HG03064 (cell line): ENCODE measurements at regions not wholly inside any gene's neighbourhood (a gene's known extent, or its start where the extent isn't known, plus 50 kb on each side); places are given as distances from the start of the nearest gene placed in this dataset.
"Not testable (repeated sequence)": the region's sequence is repeated elsewhere in the genome, so short reads cannot be mapped to it uniquely, and the experiment has no call there.

Experiments used
- ATAC-seq: cut with Tn5 transposase; IDR thresholded peaks from one replicate; pipeline ENCODE4 v1.9.1; 2021; ENCODE audit warnings: low read depth; ENCODE audit not compliant: unreplicated experiment

- ATAC-seq, result no peak
Observed at GRCh38 chr7:69335331-69335730, 262.9 kb upstream of the AUTS2 start.

- no peak for ATAC-seq
Observed at GRCh38 chr7:69336976-69337375, 261.3 kb upstream of the AUTS2 start.

GRCh38 chr7:69338144-69338543, 260.1 kb upstream of the AUTS2 start:
- no peak for ATAC-seq

- no peak for ATAC-seq
Observed at GRCh38 chr7:69341288-69341687, 257.0 kb upstream of the AUTS2 start.

- no peak for ATAC-seq
Observed at GRCh38 chr7:69342154-69342884, 256.0 kb upstream of the AUTS2 start.

- no peak for ATAC-seq
Observed at GRCh38 chr7:69349291-69349690, 249.0 kb upstream of the AUTS2 start.

GRCh38 chr7:69358163-69358821, 240.0 kb upstream of the AUTS2 start:
- ATAC-seq, result no peak

- ATAC-seq, result no peak
Observed at GRCh38 chr7:69359003-69359700, 239.1 kb upstream of the AUTS2 start.

GRCh38 chr7:69360913-69361312, 237.4 kb upstream of the AUTS2 start:
- no peak for ATAC-seq

GRCh38 chr7:69363136-69363535, 235.1 kb upstream of the AUTS2 start:
- no peak for ATAC-seq

- ATAC-seq, result no peak
Observed at GRCh38 chr7:69364813-69365643, 233.2 kb upstream of the AUTS2 start.

- no peak for ATAC-seq
Observed at GRCh38 chr7:69365651-69366192, 232.6 kb upstream of the AUTS2 start.

GRCh38 chr7:69367780-69368179, 230.5 kb upstream of the AUTS2 start:
- no peak for ATAC-seq

- no peak for ATAC-seq
Observed at GRCh38 chr7:69373171-69374043, 224.9 kb upstream of the AUTS2 start.

- ATAC-seq, result no peak
Observed at GRCh38 chr7:69374044-69374425, 224.2 kb upstream of the AUTS2 start.

- ATAC-seq, result no peak
Observed at GRCh38 chr7:69377191-69377590, 221.1 kb upstream of the AUTS2 start.

GRCh38 chr7:69388452-69389137, 209.7 kb upstream of the AUTS2 start:
- ATAC-seq, result no peak

- no peak for ATAC-seq
Observed at GRCh38 chr7:69389216-69389615, 209.1 kb upstream of the AUTS2 start.

GRCh38 chr7:69393912-69394311, 204.4 kb upstream of the AUTS2 start:
- not testable (repeated sequence) for ATAC-seq
